ENCODE measurements at regions not wholly inside any gene's neighbourhood (a gene's known extent, or its start where the extent isn't known, plus 50 kb on each side); places are given as distances from the start of the nearest gene placed in this dataset.

GRCh38 chr3:87161417-87161816 is 65.7 kb upstream of the CHMP2B start:
- Histone ChIP-seq H3K36me3 (ENCODE audit: insufficient read depth, low read length, poor library complexity, severe bottlenecking) (no peaks in the 10 kb centered on the region), H3K27me3 (replicated peaks; ENCODE audit: insufficient read depth, low read depth, low read length, poor library complexity) (no peaks in the 10 kb centered on the region), H3K9me3 (ENCODE audit: low read depth, low read length, poor library complexity, severe bottlenecking) (no peaks in the 10 kb centered on the region), H3K27ac (ENCODE audit: low read depth, low read length, poor library complexity, severe bottlenecking) (no peak overlapping the region), H3K4me1 (ENCODE audit: insufficient read depth, low read length, poor library complexity, severe bottlenecking) (no peaks in the 10 kb centered on the region), H3K4me3 (ENCODE audit: low read depth, low read length, poor library complexity, severe bottlenecking) (no peak overlapping the region)
- CTCF ChIA-PET: no interaction called here
- BruUV-seq (replicated peaks): no TSS peak
- DNase-seq (ENCODE audit: low spot score): no peak
- intact Hi-C loops (cut with micrococcal nuclease; ENCODE audit: unreplicated experiment): no loop called here
- POLR2A ChIA-PET (ENCODE audit: low non-redundant PET): no interaction called here
- TF ChIP-seq, protein P1, sequence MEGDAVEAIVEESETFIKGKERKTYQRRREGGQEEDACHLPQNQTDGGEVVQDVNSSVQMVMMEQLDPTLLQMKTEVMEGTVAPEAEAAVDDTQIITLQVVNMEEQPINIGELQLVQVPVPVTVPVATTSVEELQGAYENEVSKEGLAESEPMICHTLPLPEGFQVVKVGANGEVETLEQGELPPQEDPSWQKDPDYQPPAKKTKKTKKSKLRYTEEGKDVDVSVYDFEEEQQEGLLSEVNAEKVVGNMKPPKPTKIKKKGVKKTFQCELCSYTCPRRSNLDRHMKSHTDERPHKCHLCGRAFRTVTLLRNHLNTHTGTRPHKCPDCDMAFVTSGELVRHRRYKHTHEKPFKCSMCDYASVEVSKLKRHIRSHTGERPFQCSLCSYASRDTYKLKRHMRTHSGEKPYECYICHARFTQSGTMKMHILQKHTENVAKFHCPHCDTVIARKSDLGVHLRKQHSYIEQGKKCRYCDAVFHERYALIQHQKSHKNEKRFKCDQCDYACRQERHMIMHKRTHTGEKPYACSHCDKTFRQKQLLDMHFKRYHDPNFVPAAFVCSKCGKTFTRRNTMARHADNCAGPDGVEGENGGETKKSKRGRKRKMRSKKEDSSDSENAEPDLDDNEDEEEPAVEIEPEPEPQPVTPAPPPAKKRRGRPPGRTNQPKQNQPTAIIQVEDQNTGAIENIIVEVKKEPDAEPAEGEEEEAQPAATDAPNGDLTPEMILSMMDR (conservative IDR thresholded peaks at IDR 0.05; ENCODE audit: low read depth, low read length): no peak
- no peak for TF ChIP-seq EZH2 (IDR thresholded peaks at IDR 0.05; ENCODE audit: borderline replicate concordance, low read depth, low read length, poor library complexity, severe bottlenecking)

DNA sequence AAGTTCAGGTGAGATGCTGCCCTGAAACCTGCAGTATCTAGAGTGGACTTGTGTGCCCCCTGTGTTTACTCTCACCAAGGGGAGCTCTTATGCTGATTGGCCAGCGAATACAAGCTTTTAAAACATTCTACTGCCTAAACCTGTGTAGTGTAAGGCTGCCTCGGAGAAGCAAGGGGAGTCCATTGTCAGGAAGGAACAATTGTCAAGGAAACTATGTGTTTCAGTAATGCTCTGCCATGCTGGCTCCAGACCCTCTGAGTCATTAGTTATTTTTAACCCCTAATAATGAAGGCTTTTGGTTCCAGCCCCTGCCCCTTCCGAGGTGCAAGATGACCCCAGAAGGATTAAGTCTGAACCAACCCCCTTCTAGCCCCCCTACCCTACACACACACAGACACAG is 66.1 kb upstream of the CHMP2B start:
- intact Hi-C loops (cut with micrococcal nuclease; ENCODE audit: unreplicated experiment): no loop called here
- no TSS peak for BruUV-seq (replicated peaks)
- Histone ChIP-seq H3K27ac (ENCODE audit: low read depth, low read length, poor library complexity, severe bottlenecking) (no peak overlapping the region), H3K4me1 (ENCODE audit: insufficient read depth, low read length, poor library complexity, severe bottlenecking) (no peaks in the 10 kb centered on the region), H3K9me3 (ENCODE audit: low read depth, low read length, poor library complexity, severe bottlenecking) (no peaks in the 10 kb centered on the region), H3K4me3 (ENCODE audit: low read depth, low read length, poor library complexity, severe bottlenecking) (no peak overlapping the region), H3K27me3 (replicated peaks; ENCODE audit: insufficient read depth, low read depth, low read length, poor library complexity) (no peaks in the 10 kb centered on the region), H3K36me3 (ENCODE audit: insufficient read depth, low read length, poor library complexity, severe bottlenecking) (no peaks in the 10 kb centered on the region)
- CTCF ChIA-PET: no interaction called here
- no peak for DNase-seq (ENCODE audit: low spot score)
- TF ChIP-seq, protein P1 (conservative IDR thresholded peaks at IDR 0.05; ENCODE audit: low read depth, low read length): no peak
- TF ChIP-seq EZH2 (IDR thresholded peaks at IDR 0.05; ENCODE audit: borderline replicate concordance, low read depth, low read length, poor library complexity, severe bottlenecking): no peak
- POLR2A ChIA-PET (ENCODE audit: low non-redundant PET): no interaction called here

- H3K27ac ChIP-seq (ENCODE audit: low read depth, low read length, poor library complexity, severe bottlenecking): no peak overlapping the region
- TF ChIP-seq, protein P1 (conservative IDR thresholded peaks at IDR 0.05; ENCODE audit: low read depth, low read length): no peak
- no peaks in the 10 kb centered on the region for H3K4me1 ChIP-seq (ENCODE audit: insufficient read depth, low read length, poor library complexity, severe bottlenecking)
- POLR2A ChIA-PET (ENCODE audit: low non-redundant PET): no interaction called here
- no peak overlapping the region for H3K4me3 ChIP-seq (ENCODE audit: low read depth, low read length, poor library complexity, severe bottlenecking)
- H3K27me3 ChIP-seq (replicated peaks; ENCODE audit: insufficient read depth, low read depth, low read length, poor library complexity): no peaks in the 10 kb centered on the region
- H3K36me3 ChIP-seq (ENCODE audit: insufficient read depth, low read length, poor library complexity, severe bottlenecking): no peaks in the 10 kb centered on the region
- no peak for DNase-seq (ENCODE audit: low spot score)
- no peaks in the 10 kb centered on the region for H3K9me3 ChIP-seq (ENCODE audit: low read depth, low read length, poor library complexity, severe bottlenecking)
- intact Hi-C loops (cut with micrococcal nuclease; ENCODE audit: unreplicated experiment): no loop called here
- CTCF ChIA-PET: no interaction called here
- BruUV-seq (replicated peaks): no TSS peak
Measured at GRCh38 chr3:87158823-87159222, 68.3 kb upstream of the CHMP2B start.
